ENCODE measurements at regions not wholly inside any gene's neighbourhood (a gene's known extent, or its start where the extent isn't known, plus 50 kb on each side); places are given as distances from the start of the nearest gene placed in this dataset.

DNA sequence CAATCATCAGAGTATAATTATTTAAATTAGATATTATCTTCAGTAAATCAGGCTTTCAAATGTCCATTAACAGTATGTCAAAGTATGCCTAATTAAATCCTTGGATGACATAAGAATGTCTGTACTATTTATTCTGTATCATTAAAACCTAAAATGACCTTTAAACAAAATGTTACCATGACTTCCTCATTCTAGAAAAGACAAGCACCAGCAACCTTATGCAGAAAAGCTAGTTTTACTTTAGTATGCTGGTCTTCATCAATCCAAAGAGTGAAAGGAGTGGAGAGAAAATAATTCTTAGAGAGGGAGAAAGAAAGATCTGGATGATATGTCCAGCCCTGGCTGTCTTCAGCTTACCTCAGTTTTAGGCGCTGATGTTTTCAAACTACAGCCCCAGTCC, 140.1 kb upstream of the UBE2E2 start:
- Histone ChIP-seq H3K36me3 (replicated peaks in 1 of 2; ENCODE audit: control insufficient read depth in 1 of 2, insufficient read depth in 2 of 2, low read length in 1 of 2) (no peaks in the 10 kb centered on the region), H3K4me3 (ENCODE audit: low read depth in 2 of 2, low read length in 1 of 2) (no peak overlapping the region), H3K9me2 (no peaks in the 10 kb centered on the region), H3K9me3 (no peaks in the 10 kb centered on the region), H3K4me1 (ENCODE audit: control insufficient read depth in 1 of 2, insufficient read depth in 2 of 2, low read depth in 1 of 2, low read length in 1 of 2) (no peaks in the 10 kb centered on the region; a peak in 1 of 4 replicates), H4K20me1 (ENCODE audit: insufficient read depth) (no peaks in the 10 kb centered on the region), H3K9ac (no peak overlapping the region), H3K79me2 (ENCODE audit: insufficient read depth) (no peaks in the 10 kb centered on the region), H3K27ac (ENCODE audit: low read depth in 2 of 2, low read length in 1 of 2) (no peak overlapping the region), H3F3A (replicated peaks; ENCODE audit: insufficient read depth) (no peaks in the 10 kb centered on the region), H3K4me2 (no peak overlapping the region), H3K27me3 (ENCODE audit: insufficient read depth) (no peaks in the 10 kb centered on the region), H2AFZ (ENCODE audit: low read depth) (no peak overlapping the region)
- WGBS (ENCODE audit: low lambda C conversion rate), result 20% methylated on average over 1 of the region's 1 CpG
- DNase-seq, result no peak
- ChIA-PET CTCF (no interaction called here), POLR2A (no interaction called here)
- no peak for TF ChIP-seq TEAD4 (IDR thresholded peaks at IDR 0.05; ENCODE audit: borderline replicate concordance, insufficient read depth)
- no peak for TF ChIP-seq POLR2AphosphoS5 (IDR thresholded peaks at IDR 0.05; ENCODE audit: low read depth, low read length)
- no peak for TF ChIP-seq CHD2 (IDR thresholded peaks at IDR 0.05; ENCODE audit: low read length, partially characterized antibody)
- no peak for TF ChIP-seq RAD21 (IDR thresholded peaks at IDR 0.05; ENCODE audit: low read length)

DNA sequence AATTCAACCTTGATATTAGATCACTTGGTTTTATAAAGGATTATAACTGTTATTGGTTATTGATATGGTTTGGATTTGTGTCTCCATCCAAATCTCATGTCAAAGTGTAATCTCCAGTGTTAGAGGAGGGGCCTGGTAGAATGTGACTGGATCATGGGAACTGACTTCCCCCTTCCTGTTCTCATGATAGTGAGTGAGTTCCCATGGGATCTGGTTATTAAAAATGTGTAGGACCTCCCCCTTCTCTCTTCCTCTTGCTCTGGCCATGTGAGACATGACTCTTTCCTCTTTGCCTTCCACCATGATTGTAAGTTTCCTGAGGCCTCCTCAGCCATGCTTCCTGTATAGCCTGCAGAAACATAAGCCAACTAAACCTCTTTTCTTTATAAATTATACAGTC, 136.0 kb upstream of the UBE2E2 start:
- H3K36me3 ChIP-seq (replicated peaks in 1 of 2; ENCODE audit: control insufficient read depth in 1 of 2, insufficient read depth in 2 of 2, low read length in 1 of 2), result no peaks in the 10 kb centered on the region
- no peak overlapping the region for H3K27ac ChIP-seq (ENCODE audit: low read depth in 2 of 2, low read length in 1 of 2)
- CTCF ChIA-PET, result no interaction called here
- no peaks in the 10 kb centered on the region for H3F3A ChIP-seq (replicated peaks; ENCODE audit: insufficient read depth)
- no peaks in the 10 kb centered on the region for H4K20me1 ChIP-seq (ENCODE audit: insufficient read depth)
- no peak overlapping the region for H3K4me3 ChIP-seq (ENCODE audit: low read depth in 2 of 2, low read length in 1 of 2)
- H3K9me2 ChIP-seq, result no peaks in the 10 kb centered on the region
- no peaks in the 10 kb centered on the region for H3K27me3 ChIP-seq (ENCODE audit: insufficient read depth)
- H2AFZ ChIP-seq (ENCODE audit: low read depth), result no peak overlapping the region
- H3K9me3 ChIP-seq, result no peaks in the 10 kb centered on the region
- no peak for DNase-seq
- H3K79me2 ChIP-seq (ENCODE audit: insufficient read depth), result no peaks in the 10 kb centered on the region
- POLR2A ChIA-PET, result no interaction called here
- H3K4me2 ChIP-seq, result no peak overlapping the region
- H3K9ac ChIP-seq, result no peak overlapping the region
- H3K4me1 ChIP-seq (ENCODE audit: control insufficient read depth in 1 of 2, insufficient read depth in 2 of 2, low read depth in 1 of 2, low read length in 1 of 2), result no peaks in the 10 kb centered on the region; a peak in 1 of 4 replicates
- TF ChIP-seq TCF12 (IDR thresholded peaks at IDR 0.05) (no peak), RXRA (IDR thresholded peaks at IDR 0.05; ENCODE audit: borderline replicate concordance, low read depth) (no peak), TAF1 (IDR thresholded peaks at IDR 0.05; ENCODE audit: borderline replicate concordance, low read depth, low read length) (no peak), SIN3A (IDR thresholded peaks at IDR 0.05; ENCODE audit: borderline replicate concordance, low read depth, low read length) (no peak), TEAD4 (IDR thresholded peaks at IDR 0.05; ENCODE audit: borderline replicate concordance, insufficient read depth) (no peak), REST (IDR thresholded peaks at IDR 0.05; ENCODE audit: low read depth, low read length) (no peak), NRF1 (IDR thresholded peaks at IDR 0.05; ENCODE audit: low read depth, low read length) (no peak), POLR2AphosphoS5 (IDR thresholded peaks at IDR 0.05; ENCODE audit: low read depth, low read length) (no peak), ELF1 (IDR thresholded peaks at IDR 0.05) (no peak), PBX3 (IDR thresholded peaks at IDR 0.05) (no peak), RFX5 (IDR thresholded peaks at IDR 0.05; ENCODE audit: low read length) (no peak), IRF3 (IDR thresholded peaks at IDR 0.05; ENCODE audit: low read depth, low read length) (no peak), YY1 (IDR thresholded peaks at IDR 0.05; ENCODE audit: low read depth) (no peak)
- TF ChIP-seq, protein P1, sequence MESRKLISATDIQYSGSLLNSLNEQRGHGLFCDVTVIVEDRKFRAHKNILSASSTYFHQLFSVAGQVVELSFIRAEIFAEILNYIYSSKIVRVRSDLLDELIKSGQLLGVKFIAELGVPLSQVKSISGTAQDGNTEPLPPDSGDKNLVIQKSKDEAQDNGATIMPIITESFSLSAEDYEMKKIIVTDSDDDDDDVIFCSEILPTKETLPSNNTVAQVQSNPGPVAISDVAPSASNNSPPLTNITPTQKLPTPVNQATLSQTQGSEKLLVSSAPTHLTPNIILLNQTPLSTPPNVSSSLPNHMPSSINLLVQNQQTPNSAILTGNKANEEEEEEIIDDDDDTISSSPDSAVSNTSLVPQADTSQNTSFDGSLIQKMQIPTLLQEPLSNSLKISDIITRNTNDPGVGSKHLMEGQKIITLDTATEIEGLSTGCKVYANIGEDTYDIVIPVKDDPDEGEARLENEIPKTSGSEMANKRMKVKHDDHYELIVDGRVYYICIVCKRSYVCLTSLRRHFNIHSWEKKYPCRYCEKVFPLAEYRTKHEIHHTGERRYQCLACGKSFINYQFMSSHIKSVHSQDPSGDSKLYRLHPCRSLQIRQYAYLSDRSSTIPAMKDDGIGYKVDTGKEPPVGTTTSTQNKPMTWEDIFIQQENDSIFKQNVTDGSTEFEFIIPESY (IDR thresholded peaks at IDR 0.05; ENCODE audit: borderline replicate concordance, low read depth), result no peak

Data from SK-N-SH (cell line).